ENCODE measurements at regions not wholly inside any gene's neighbourhood (a gene's known extent, or its start where the extent isn't known, plus 50 kb on each side); places are given as distances from the start of the nearest gene placed in this dataset.

DNA sequence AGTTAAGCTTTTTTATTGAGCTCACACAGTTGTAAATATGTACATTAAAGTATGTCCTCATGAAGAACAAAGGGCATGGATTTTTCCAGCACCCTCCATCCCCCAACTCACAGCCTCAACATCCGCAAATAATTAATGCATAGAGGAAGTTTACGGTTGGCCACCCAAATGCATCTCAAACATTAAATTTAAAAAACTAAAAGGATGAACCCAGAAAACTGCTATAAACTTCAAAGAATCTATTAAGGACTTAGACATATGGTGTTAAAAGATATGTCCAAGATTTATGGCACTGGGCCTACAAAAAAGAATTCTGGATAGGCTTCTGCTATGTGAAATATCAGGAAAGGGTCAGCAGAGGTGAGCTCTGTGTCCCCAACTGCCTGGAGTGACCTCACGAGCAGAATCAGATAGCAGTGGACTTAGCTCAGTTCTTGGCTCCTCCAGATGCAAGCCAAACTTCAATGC, 54.0 kb upstream of the TNC start (continued):
- TF ChIP-seq, protein P1, sequence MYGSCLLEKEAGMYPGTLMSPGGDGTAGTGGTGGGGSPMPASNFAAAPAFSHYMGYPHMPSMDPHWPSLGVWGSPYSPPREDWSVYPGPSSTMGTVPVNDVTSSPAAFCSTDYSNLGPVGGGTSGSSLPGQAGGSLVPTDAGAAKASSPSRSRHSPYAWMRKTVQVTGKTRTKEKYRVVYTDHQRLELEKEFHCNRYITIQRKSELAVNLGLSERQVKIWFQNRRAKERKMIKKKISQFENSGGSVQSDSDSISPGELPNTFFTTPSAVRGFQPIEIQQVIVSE (CRISPR knock-in tag; IDR thresholded peaks at IDR 0.05; ENCODE audit: borderline replicate concordance) = no peak

DNA sequence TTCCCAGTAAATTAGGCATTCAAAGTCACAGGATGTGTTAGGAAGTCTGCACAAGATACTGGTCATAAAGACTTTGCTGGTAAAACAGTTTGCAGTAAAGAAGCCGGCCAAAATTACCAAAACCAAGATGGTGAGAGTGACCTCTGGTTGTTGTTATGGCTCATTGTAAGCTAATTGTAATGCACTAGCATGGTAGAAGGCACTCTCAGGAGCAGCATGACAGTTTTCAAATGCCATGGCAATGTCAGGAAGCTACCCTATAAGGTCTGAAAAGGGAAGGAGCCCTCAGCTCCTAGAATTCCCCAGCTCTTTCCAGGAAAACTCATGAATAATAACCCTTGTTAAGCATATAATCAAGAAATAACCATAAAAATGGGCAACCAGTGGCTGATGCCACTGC, 64.3 kb upstream of the TNC start:
- ChIA-PET CTCF (interaction anchor here (0.9 kb wide), 1 partner anchor 508 kb away, joined by 3 read pairs; no protein-coding TSS in a partner anchor), POLR2A (no interaction called here)
- H3K36me3 Mint-ChIP-seq = no peaks in the 10 kb centered on the region
- no peaks in the 10 kb centered on the region for H3K27me3 Mint-ChIP-seq (ENCODE audit: low read depth)
- peak overlapping the region; percentile 80 for H3K27ac Mint-ChIP-seq
- 0 out of 2 replicates have a peak, but pooled peaks have one; percentile 45 for TF ChIP-seq ZNF396 (CRISPR knock-in tag; IDR thresholded peaks at IDR 0.05; ENCODE audit: borderline replicate concordance)
- no peak for TF ChIP-seq NR3C1 (CRISPR knock-in tag; conservative IDR thresholded peaks at IDR 0.05; ENCODE audit: low read depth)
- TF ChIP-seq MXD4 (CRISPR knock-in tag; IDR thresholded peaks at IDR 0.05; ENCODE audit: borderline replicate concordance) = 0 out of 2 replicates have a peak, but pooled peaks have one; percentile 52
- DNase-seq (ENCODE audit: low spot score) = no peak
- H3K4me3 Mint-ChIP-seq = no peak overlapping the region
- peaks cover 30% of the 10 kb centered on the region for H3K4me1 Mint-ChIP-seq
- peak; percentile 96 for ATAC-seq
- H3K9me3 Mint-ChIP-seq = no peaks in the 10 kb centered on the region

DNA sequence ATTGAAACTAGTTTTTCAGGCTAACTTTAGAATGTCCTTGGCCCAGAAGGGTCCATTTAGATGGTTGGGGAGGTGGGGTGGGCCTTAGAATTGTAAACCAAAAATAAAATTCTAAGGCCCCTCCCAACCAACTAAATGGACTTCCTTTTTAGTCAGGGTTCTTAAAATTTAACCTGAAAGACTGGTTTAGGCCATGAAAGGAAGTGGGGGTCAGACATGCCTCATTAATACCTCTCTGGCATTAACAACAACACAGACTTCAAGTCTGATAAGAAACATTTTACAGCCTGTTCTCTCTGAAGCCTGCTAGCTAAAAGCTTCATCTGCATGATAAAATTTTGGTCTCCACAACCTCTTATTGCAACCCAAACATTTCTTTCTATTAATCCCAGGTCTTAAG, 65.5 kb upstream of the TNC start:
- no peaks in the 10 kb centered on the region for H3K9me3 Mint-ChIP-seq
- ChIA-PET POLR2A (no interaction called here), CTCF (no interaction called here)
- H3K36me3 Mint-ChIP-seq = no peaks in the 10 kb centered on the region
- H3K27me3 Mint-ChIP-seq (ENCODE audit: low read depth) = no peaks in the 10 kb centered on the region
- peaks cover 30% of the 10 kb centered on the region for H3K4me1 Mint-ChIP-seq
- no peak for ATAC-seq
- DNase-seq (ENCODE audit: low spot score) = no peak
- H3K4me3 Mint-ChIP-seq = no peak overlapping the region
- TF ChIP-seq CBFB (CRISPR knock-in tag; IDR thresholded peaks at IDR 0.05; ENCODE audit: low read depth) (no peak), RELA (CRISPR knock-in tag; IDR thresholded peaks at IDR 0.05; ENCODE audit: borderline replicate concordance) (no peak), HMGA2 (CRISPR knock-in tag; IDR thresholded peaks at IDR 0.05) (no peak)
- TF ChIP-seq, protein P2, sequence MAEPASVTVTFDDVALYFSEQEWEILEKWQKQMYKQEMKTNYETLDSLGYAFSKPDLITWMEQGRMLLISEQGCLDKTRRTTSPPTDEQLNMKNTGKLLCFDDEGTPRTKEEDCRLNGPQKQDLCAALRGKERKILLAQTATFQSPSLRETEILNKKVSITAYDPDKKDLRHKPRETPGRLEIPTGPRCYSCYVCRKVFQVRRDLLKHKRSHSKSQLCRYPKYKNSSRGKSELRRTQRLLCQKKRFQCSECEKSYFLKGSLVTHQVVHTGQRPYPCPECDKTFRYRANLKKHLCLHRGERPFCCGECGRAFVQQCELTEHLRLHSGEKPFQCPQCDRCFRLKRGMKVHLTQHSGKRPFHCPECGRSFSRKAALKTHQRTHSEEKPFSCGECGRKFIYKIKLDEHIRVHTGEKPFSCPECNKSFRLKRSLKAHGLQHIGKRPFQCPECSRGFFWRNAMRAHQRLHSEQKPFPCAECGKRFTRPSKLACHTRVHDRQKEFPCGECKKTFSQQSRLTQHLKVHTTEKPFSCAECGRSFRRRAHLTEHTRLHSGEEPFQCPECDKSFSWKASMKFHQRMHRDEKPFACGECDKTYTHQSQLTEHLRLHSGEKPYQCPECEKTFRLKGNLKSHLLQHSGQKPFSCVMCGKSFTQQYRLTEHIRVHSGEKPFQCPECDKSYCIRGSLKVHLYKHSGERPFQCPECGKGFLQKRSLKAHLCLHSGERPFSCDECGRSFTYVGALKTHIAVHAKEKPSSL (CRISPR knock-in tag; conservative IDR thresholded peaks at IDR 0.05) = no peak
- TF ChIP-seq, protein P3, sequence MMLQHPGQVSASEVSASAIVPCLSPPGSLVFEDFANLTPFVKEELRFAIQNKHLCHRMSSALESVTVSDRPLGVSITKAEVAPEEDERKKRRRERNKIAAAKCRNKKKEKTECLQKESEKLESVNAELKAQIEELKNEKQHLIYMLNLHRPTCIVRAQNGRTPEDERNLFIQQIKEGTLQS (CRISPR knock-in tag; conservative IDR thresholded peaks at IDR 0.05) = no peak
- TF ChIP-seq, protein P4, sequence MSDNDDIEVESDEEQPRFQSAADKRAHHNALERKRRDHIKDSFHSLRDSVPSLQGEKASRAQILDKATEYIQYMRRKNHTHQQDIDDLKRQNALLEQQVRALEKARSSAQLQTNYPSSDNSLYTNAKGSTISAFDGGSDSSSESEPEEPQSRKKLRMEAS (CRISPR knock-in tag; IDR thresholded peaks at IDR 0.05) = no peak
- TF ChIP-seq, protein P5, sequence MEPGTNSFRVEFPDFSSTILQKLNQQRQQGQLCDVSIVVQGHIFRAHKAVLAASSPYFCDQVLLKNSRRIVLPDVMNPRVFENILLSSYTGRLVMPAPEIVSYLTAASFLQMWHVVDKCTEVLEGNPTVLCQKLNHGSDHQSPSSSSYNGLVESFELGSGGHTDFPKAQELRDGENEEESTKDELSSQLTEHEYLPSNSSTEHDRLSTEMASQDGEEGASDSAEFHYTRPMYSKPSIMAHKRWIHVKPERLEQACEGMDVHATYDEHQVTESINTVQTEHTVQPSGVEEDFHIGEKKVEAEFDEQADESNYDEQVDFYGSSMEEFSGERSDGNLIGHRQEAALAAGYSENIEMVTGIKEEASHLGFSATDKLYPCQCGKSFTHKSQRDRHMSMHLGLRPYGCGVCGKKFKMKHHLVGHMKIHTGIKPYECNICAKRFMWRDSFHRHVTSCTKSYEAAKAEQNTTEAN (CRISPR knock-in tag; IDR thresholded peaks at IDR 0.05) = no peak
- TF ChIP-seq, protein P6, sequence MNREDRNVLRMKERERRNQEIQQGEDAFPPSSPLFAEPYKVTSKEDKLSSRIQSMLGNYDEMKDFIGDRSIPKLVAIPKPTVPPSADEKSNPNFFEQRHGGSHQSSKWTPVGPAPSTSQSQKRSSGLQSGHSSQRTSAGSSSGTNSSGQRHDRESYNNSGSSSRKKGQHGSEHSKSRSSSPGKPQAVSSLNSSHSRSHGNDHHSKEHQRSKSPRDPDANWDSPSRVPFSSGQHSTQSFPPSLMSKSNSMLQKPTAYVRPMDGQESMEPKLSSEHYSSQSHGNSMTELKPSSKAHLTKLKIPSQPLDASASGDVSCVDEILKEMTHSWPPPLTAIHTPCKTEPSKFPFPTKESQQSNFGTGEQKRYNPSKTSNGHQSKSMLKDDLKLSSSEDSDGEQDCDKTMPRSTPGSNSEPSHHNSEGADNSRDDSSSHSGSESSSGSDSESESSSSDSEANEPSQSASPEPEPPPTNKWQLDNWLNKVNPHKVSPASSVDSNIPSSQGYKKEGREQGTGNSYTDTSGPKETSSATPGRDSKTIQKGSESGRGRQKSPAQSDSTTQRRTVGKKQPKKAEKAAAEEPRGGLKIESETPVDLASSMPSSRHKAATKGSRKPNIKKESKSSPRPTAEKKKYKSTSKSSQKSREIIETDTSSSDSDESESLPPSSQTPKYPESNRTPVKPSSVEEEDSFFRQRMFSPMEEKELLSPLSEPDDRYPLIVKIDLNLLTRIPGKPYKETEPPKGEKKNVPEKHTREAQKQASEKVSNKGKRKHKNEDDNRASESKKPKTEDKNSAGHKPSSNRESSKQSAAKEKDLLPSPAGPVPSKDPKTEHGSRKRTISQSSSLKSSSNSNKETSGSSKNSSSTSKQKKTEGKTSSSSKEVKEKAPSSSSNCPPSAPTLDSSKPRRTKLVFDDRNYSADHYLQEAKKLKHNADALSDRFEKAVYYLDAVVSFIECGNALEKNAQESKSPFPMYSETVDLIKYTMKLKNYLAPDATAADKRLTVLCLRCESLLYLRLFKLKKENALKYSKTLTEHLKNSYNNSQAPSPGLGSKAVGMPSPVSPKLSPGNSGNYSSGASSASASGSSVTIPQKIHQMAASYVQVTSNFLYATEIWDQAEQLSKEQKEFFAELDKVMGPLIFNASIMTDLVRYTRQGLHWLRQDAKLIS (CRISPR knock-in tag; IDR thresholded peaks at IDR 0.05; ENCODE audit: borderline replicate concordance) = no peak
- TF ChIP-seq, protein P7, sequence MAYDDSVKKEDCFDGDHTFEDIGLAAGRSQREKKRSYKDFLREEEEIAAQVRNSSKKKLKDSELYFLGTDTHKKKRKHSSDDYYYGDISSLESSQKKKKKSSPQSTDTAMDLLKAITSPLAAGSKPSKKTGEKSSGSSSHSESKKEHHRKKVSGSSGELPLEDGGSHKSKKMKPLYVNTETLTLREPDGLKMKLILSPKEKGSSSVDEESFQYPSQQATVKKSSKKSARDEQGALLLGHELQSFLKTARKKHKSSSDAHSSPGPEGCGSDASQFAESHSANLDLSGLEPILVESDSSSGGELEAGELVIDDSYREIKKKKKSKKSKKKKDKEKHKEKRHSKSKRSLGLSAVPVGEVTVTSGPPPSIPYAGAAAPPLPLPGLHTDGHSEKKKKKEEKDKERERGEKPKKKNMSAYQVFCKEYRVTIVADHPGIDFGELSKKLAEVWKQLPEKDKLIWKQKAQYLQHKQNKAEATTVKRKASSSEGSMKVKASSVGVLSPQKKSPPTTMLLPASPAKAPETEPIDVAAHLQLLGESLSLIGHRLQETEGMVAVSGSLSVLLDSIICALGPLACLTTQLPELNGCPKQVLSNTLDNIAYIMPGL (CRISPR knock-in tag; IDR thresholded peaks at IDR 0.05) = no peak
- no peak overlapping the region for H3K27ac Mint-ChIP-seq
